Endothelial cell (in vitro differentiated cells): ENCODE measurements at regions not wholly inside any gene's neighbourhood (a gene's known extent, or its start where the extent isn't known, plus 50 kb on each side); places are given as distances from the start of the nearest gene placed in this dataset.

Experiments
- DNase-seq: peaks from one replicate; pipeline ENCODE4 v3.0.0; 2021; ENCODE audit warnings: low spot score
- H3K27ac Mint-ChIP-seq: one replicate; pipeline ENCODE4 v1.8.0; 2021; ENCODE audit warnings: mixed read lengths, inconsistent platforms; ENCODE audit not compliant: unreplicated experiment
- H3K27me3 Mint-ChIP-seq: one replicate; pipeline ENCODE4 v1.8.0; 2021; ENCODE audit warnings: mild to moderate bottlenecking, moderate library complexity, mixed read lengths, inconsistent platforms; ENCODE audit not compliant: unreplicated experiment
- H3K36me3 Mint-ChIP-seq: one replicate; pipeline ENCODE4 v1.8.0; 2021; ENCODE audit warnings: mild to moderate bottlenecking, low read depth, mixed read lengths, inconsistent platforms; ENCODE audit not compliant: unreplicated experiment
- H3K4me1 Mint-ChIP-seq: one replicate; pipeline ENCODE4 v1.8.0; 2021; ENCODE audit warnings: mild to moderate bottlenecking, mixed read lengths, inconsistent platforms; ENCODE audit not compliant: unreplicated experiment
- H3K4me3 Mint-ChIP-seq: one replicate; pipeline ENCODE4 v1.8.0; 2021; ENCODE audit warnings: mild to moderate bottlenecking, mixed read lengths, inconsistent platforms; ENCODE audit not compliant: unreplicated experiment
- H3K9me3 Mint-ChIP-seq: one replicate; pipeline ENCODE4 v1.8.0; 2021; ENCODE audit warnings: mixed read lengths, inconsistent platforms; ENCODE audit not compliant: unreplicated experiment
- TF ChIP-seq, protein P1 (sequence below): fragments of 200-600 bp; sonication (generic); IDR thresholded peaks from one replicate; pipeline ENCODE4 v1.5.0; 2021; ENCODE audit warnings: antibody characterized with exemption; ENCODE audit not compliant: unreplicated experiment

DNA sequence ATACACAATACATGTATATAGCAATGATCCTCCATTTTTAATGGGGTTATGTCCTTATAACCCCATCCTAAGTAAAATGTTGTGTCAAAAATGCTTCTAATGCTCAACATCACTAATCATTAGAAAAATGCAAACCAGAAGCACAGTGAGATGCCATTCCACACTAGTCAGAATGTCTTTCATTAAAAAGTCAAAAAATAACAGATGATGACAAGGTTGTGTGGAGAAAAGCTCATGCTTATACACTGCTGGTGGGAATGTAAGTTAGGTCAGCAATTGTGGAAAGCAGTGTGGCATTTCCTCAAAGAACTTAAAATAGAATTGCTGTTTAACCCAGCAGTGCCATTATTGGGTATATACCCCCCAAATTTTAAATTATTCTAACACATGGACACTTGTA lies 654.9 kb upstream of the CNTNAP5 start:
- H3K36me3 Mint-ChIP-seq, result no peaks in the 10 kb centered on the region
- H3K9me3 Mint-ChIP-seq, result no peaks in the 10 kb centered on the region

GRCh38 chr2:123371535-123371934 lies 653.6 kb upstream of the CNTNAP5 start:
- H3K27ac Mint-ChIP-seq, result no peak overlapping the region
- H3K4me3 Mint-ChIP-seq, result no peak overlapping the region
- H3K27me3 Mint-ChIP-seq, result no peaks in the 10 kb centered on the region
- DNase-seq, result no peak
- no peaks in the 10 kb centered on the region for H3K9me3 Mint-ChIP-seq
- no peaks in the 10 kb centered on the region for H3K4me1 Mint-ChIP-seq
- H3K36me3 Mint-ChIP-seq, result no peaks in the 10 kb centered on the region
- TF ChIP-seq, protein P1, sequence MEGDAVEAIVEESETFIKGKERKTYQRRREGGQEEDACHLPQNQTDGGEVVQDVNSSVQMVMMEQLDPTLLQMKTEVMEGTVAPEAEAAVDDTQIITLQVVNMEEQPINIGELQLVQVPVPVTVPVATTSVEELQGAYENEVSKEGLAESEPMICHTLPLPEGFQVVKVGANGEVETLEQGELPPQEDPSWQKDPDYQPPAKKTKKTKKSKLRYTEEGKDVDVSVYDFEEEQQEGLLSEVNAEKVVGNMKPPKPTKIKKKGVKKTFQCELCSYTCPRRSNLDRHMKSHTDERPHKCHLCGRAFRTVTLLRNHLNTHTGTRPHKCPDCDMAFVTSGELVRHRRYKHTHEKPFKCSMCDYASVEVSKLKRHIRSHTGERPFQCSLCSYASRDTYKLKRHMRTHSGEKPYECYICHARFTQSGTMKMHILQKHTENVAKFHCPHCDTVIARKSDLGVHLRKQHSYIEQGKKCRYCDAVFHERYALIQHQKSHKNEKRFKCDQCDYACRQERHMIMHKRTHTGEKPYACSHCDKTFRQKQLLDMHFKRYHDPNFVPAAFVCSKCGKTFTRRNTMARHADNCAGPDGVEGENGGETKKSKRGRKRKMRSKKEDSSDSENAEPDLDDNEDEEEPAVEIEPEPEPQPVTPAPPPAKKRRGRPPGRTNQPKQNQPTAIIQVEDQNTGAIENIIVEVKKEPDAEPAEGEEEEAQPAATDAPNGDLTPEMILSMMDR, result no peak

More for the DNA sequence above, 654.9 kb upstream of the CNTNAP5 start:
- Mint-ChIP-seq H3K27me3 (no peaks in the 10 kb centered on the region), H3K4me3 (no peak overlapping the region), H3K4me1 (no peaks in the 10 kb centered on the region), H3K27ac (no peak overlapping the region)
- TF ChIP-seq, protein P1, result no peak
- DNase-seq, result no peak

GRCh38 chr2:123380370-123380935 lies 644.6 kb upstream of the CNTNAP5 start:
- H3K4me3 Mint-ChIP-seq, result no peak overlapping the region
- H3K4me1 Mint-ChIP-seq, result no peaks in the 10 kb centered on the region
- H3K9me3 Mint-ChIP-seq, result no peaks in the 10 kb centered on the region
- no peaks in the 10 kb centered on the region for H3K36me3 Mint-ChIP-seq
- H3K27me3 Mint-ChIP-seq, result no peaks in the 10 kb centered on the region
- TF ChIP-seq, protein P1, result no peak
- DNase-seq, result no peak
- no peak overlapping the region for H3K27ac Mint-ChIP-seq

- Mint-ChIP-seq H3K4me1 (no peaks in the 10 kb centered on the region), H3K36me3 (no peaks in the 10 kb centered on the region), H3K27ac (no peak overlapping the region), H3K9me3 (no peaks in the 10 kb centered on the region), H3K27me3 (no peaks in the 10 kb centered on the region), H3K4me3 (no peak overlapping the region)
- no peak for DNase-seq
- TF ChIP-seq, protein P1, result no peak
Observed at GRCh38 chr2:123415678-123416077, 609.4 kb upstream of the CNTNAP5 start.

- no peaks in the 10 kb centered on the region for H3K9me3 Mint-ChIP-seq
- no peaks in the 10 kb centered on the region for H3K36me3 Mint-ChIP-seq
- no peak for DNase-seq
- no peaks in the 10 kb centered on the region for H3K27me3 Mint-ChIP-seq
- H3K4me3 Mint-ChIP-seq, result no peak overlapping the region
- TF ChIP-seq, protein P1, result no peak
- no peak overlapping the region for H3K27ac Mint-ChIP-seq
- H3K4me1 Mint-ChIP-seq, result no peaks in the 10 kb centered on the region
Observed at GRCh38 chr2:123419976-123420375, 605.1 kb upstream of the CNTNAP5 start.
